Lower leg skin (tissue), 3 donors: ENCODE measurements at regions not wholly inside any gene's neighbourhood (a gene's known extent, or its start where the extent isn't known, plus 50 kb on each side); places are given as distances from the start of the nearest gene placed in this dataset.

Experiments
- CTCF ChIP-seq, 3 donors: fragments of 450-650 bp; IDR thresholded peaks; one replicate each; pipeline ENCODE4 v1.5.1; 2016; ENCODE audit warnings: antibody characterized with exemption in 3 of 3, mild to moderate bottlenecking in 3 of 3, moderate library complexity in 2 of 3
- POLR2A ChIP-seq, 2 donors: fragments of 450-650 bp; IDR thresholded peaks; one replicate each; pipeline ENCODE4 v1.6.1; 2016 to 2017; ENCODE audit warnings: antibody characterized with exemption in 2 of 2, mild to moderate bottlenecking in 1 of 2, moderate library complexity in 1 of 2

- no peak for TF ChIP-seq CTCF (IDR thresholded peaks at IDR 0.05)
- TF ChIP-seq POLR2A (IDR thresholded peaks at IDR 0.05) = no peak
Measured at GRCh38 chr14:38663382-38663781, 407.5 kb upstream of the CLEC14A start.
